OCI-LY7 (cell line): ENCODE measurements at regions not wholly inside any gene's neighbourhood (a gene's known extent, or its start where the extent isn't known, plus 50 kb on each side); places are given as distances from the start of the nearest gene placed in this dataset.

Experiments used
- BruUV-seq: library from RNA; stranded (reverse); fragments of 400-500 nt; replicated peaks from 2 replicates; lab custom pipeline; 2021; lab: Mats Ljungman, UMichigan
- CTCF ChIA-PET: fragments of 300-600 bp; sonication (Branson Sonifier 250); formaldehyde crosslinking; loops from one replicate; lab custom pipeline; 2022; ENCODE audit warnings: antibody characterized with exemption; ENCODE audit not compliant: unreplicated experiment; lab: Charles Lee
- POLR2A ChIA-PET: fragments of 300-600 bp; sonication (Branson Sonifier 250); formaldehyde crosslinking; loops from one replicate; lab custom pipeline; 2022; ENCODE audit warnings: antibody characterized with exemption; lab: Charles Lee
- DNase-seq: peaks from one replicate; pipeline ENCODE4 v3.0.0-alpha.2; 2015; ENCODE audit warnings: low spot score
- H2AFZ ChIP-seq: fragments of 200-600 bp; sonication (generic), shearing (Covaris generic); 2 replicates; pipeline ENCODE4 v1.6.1; 2014; ENCODE audit warnings: mild to moderate bottlenecking, antibody characterized with exemption, low read length, moderate library complexity
- H3K27ac ChIP-seq: fragments of 200-600 bp; sonication (generic); 2 replicates; pipeline ENCODE4 v1.5.1; 2014; ENCODE audit warnings: mixed run types, low read depth, mild to moderate bottlenecking, moderate library complexity, low read length, inconsistent platforms; ENCODE audit not compliant: poor library complexity, severe bottlenecking
- H3K36me3 ChIP-seq: fragments of 200-600 bp; sonication (generic); 2 replicates; pipeline ENCODE4 v1.6.1; 2014; ENCODE audit warnings: mild to moderate bottlenecking, antibody characterized with exemption, low read length, moderate library complexity, mixed read lengths; ENCODE audit not compliant: insufficient read depth
- H3K4me1 ChIP-seq: fragments of 200-600 bp; sonication (generic); 2 replicates; pipeline ENCODE4 v1.5.1; 2014; ENCODE audit warnings: mild to moderate bottlenecking, low read length; ENCODE audit not compliant: insufficient read depth, poor library complexity, severe bottlenecking
- H3K4me2 ChIP-seq: fragments of 200-600 bp; sonication (generic); 2 replicates; pipeline ENCODE4 v1.6.1; 2014; ENCODE audit warnings: mild to moderate bottlenecking, low read length
- H3K4me3 ChIP-seq: fragments of 200-600 bp; sonication (generic); 2 replicates; pipeline ENCODE4 v1.5.1; 2014; ENCODE audit warnings: mild to moderate bottlenecking, low read depth, low read length; ENCODE audit not compliant: poor library complexity, severe bottlenecking
- H3K79me2 ChIP-seq: fragments of 200-600 bp; sonication (generic); 2 replicates; pipeline ENCODE4 v1.6.1; 2016; ENCODE audit warnings: low read depth, mild to moderate bottlenecking, low read length, moderate library complexity, mixed read lengths; ENCODE audit not compliant: insufficient read depth
- H3K9me2 ChIP-seq: fragments of 200-600 bp; sonication (generic); 2 replicates; pipeline ENCODE4 v1.6.1; 2016; ENCODE audit warnings: mild to moderate bottlenecking, low read length, mixed read lengths; ENCODE audit not compliant: insufficient read depth
- H3K9me3 ChIP-seq: fragments of 200-600 bp; sonication (generic); 2 replicates; pipeline ENCODE4 v1.6.1; 2014; ENCODE audit warnings: mild to moderate bottlenecking, mixed run types, low read length, mixed read lengths
- H4K20me1 ChIP-seq: fragments of 200-600 bp; sonication (generic); 2 replicates; pipeline ENCODE4 v1.6.1; 2014; ENCODE audit warnings: mild to moderate bottlenecking, antibody characterized with exemption, low read length, moderate library complexity, mixed read lengths; ENCODE audit not compliant: insufficient read depth
- CTCF ChIP-seq: fragments of 200-600 bp; sonication (generic); conservative IDR thresholded peaks from 2 replicates; pipeline ENCODE4 v1.5.1; 2014; ENCODE audit warnings: mild to moderate bottlenecking, antibody characterized with exemption, low read length, moderate library complexity, mixed read lengths
- EZH2phosphoT487 ChIP-seq: fragments of 200-600 bp; sonication (generic); IDR thresholded peaks from 2 replicates; pipeline ENCODE4 v1.6.1; 2018; ENCODE audit warnings: low read depth, borderline replicate concordance, mild to moderate bottlenecking, mixed run types, antibody characterized with exemption, low read length, moderate library complexity, mixed read lengths
- intact Hi-C: fragments of 100-400 bp; cut with micrococcal nuclease; formaldehyde crosslinking; loops from one replicate; pipeline ENCODE4 v1.10.0; 2022; ENCODE audit not compliant: unreplicated experiment

GRCh38 chr2:45216118-45216517 is 206.9 kb upstream of the SIX2 start:
- H3K9me3 ChIP-seq = no peaks in the 10 kb centered on the region; the same call in 1 of the 2 replicates
- ChIA-PET POLR2A (interaction anchor here (0.5 kb wide), 1 partner anchor 118 kb away, joined by 3 read pairs; no protein-coding TSS in a partner anchor), CTCF (no interaction called here)
- H3K4me1 ChIP-seq = peaks cover 16% of the 10 kb centered on the region
- no peaks in the 10 kb centered on the region for H4K20me1 ChIP-seq
- H3K27ac ChIP-seq = no peak overlapping the region
- no peaks in the 10 kb centered on the region for H3K36me3 ChIP-seq
- no peak overlapping the region for H3K4me2 ChIP-seq
- H3K9me2 ChIP-seq = no peaks in the 10 kb centered on the region
- no peak overlapping the region for H2AFZ ChIP-seq
- DNase-seq = no peak
- intact Hi-C loops = no loop called here
- no peaks in the 10 kb centered on the region for H3K79me2 ChIP-seq
- no peak for TF ChIP-seq CTCF
- no peak for TF ChIP-seq EZH2phosphoT487
- no TSS peak for BruUV-seq
- H3K4me3 ChIP-seq = no peak overlapping the region

DNA sequence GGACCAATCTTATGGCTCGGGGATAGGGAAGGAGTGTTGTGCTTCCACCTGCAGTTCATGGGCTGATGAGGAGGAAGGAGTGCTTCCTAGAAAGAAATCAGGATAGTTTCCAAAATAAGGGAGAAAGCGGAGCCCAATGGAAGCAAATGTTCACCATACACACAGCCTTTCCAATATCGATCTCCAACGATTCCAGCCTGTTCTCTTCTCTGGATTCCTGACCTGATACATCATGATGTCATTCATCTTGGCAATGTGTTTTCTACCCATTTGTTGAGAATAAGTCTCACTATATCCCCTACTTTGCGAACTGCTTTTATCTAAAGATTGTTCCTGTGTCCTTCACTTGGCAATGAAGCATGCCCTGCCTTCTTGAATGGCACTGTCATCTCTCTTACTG is 205.3 kb upstream of the SIX2 start:
- Histone ChIP-seq H2AFZ (no peak overlapping the region), H4K20me1 (no peaks in the 10 kb centered on the region), H3K4me1 (peaks cover 15% of the 10 kb centered on the region), H3K9me2 (no peaks in the 10 kb centered on the region), H3K36me3 (no peaks in the 10 kb centered on the region), H3K9me3 (no peaks in the 10 kb centered on the region; the same call in 1 of the 2 replicates), H3K27ac (no peak overlapping the region), H3K4me2 (no peak overlapping the region), H3K79me2 (no peaks in the 10 kb centered on the region), H3K4me3 (no peak overlapping the region)
- ChIA-PET POLR2A (no interaction called here), CTCF (no interaction called here)
- BruUV-seq = no TSS peak
- intact Hi-C loops = no loop called here
- no peak for DNase-seq
- TF ChIP-seq CTCF (no peak), EZH2phosphoT487 (no peak)

- no peak overlapping the region for H3K27ac ChIP-seq
- no peak for DNase-seq
- no peaks in the 10 kb centered on the region for H3K9me2 ChIP-seq
- H3K36me3 ChIP-seq = no peaks in the 10 kb centered on the region
- no peaks in the 10 kb centered on the region for H4K20me1 ChIP-seq
- TF ChIP-seq CTCF = no peak
- TF ChIP-seq EZH2phosphoT487 = no peak
- H3K4me2 ChIP-seq = no peak overlapping the region
- POLR2A ChIA-PET = interaction anchor here (1.2 kb wide), 1 partner anchor 13 kb away, joined by 5 read pairs; no protein-coding TSS in a partner anchor
- no peak overlapping the region for H3K4me3 ChIP-seq
- H2AFZ ChIP-seq = no peak overlapping the region
- peaks cover 15% of the 10 kb centered on the region for H3K4me1 ChIP-seq
- CTCF ChIA-PET = no interaction called here
- no TSS peak for BruUV-seq
- no peaks in the 10 kb centered on the region for H3K79me2 ChIP-seq
- H3K9me3 ChIP-seq = no peaks in the 10 kb centered on the region; the same call in 1 of the 2 replicates
- intact Hi-C loops = no loop called here
These were observed 203.8 kb upstream of the SIX2 start for GRCh38 chr2:45212953-45213635.
